HG03354 (cell line): ENCODE measurements at regions not wholly inside any gene's neighbourhood (a gene's known extent, or its start where the extent isn't known, plus 50 kb on each side); places are given as distances from the start of the nearest gene placed in this dataset.
"Not testable (repeated sequence)": the region's sequence is repeated elsewhere in the genome, so short reads cannot be mapped to it uniquely, and the experiment has no call there.

Source experiments
- ATAC-seq: cut with Tn5 transposase; IDR thresholded peaks from one replicate; pipeline ENCODE4 v1.9.1; 2021; ENCODE audit warnings: mild to moderate bottlenecking; ENCODE audit not compliant: unreplicated experiment, poor library complexity, severe bottlenecking

DNA sequence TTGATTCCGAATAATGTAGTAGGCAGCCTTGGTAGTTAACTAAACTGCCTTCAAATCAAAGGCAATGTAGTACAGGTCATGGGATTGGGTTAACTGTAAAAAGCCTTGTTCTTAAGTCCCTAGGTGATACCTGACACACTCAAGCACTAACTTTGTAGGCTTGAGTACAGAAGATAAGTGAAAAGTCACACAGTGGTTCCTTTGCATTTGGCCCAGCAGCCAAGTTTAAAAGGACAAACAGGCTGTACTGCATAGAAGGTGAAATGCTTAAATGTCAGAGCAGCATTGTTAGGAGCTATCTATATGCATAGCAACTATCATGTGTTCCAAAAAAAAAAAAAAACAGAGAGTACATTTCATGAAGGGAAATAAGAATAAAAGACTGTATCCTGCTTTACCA lies 178.4 kb downstream of the ATOH1 start:
- no peak for ATAC-seq

GRCh38 chr4:94011190-94011589 lies 182.6 kb downstream of the ATOH1 start:
- ATAC-seq: no peak

DNA sequence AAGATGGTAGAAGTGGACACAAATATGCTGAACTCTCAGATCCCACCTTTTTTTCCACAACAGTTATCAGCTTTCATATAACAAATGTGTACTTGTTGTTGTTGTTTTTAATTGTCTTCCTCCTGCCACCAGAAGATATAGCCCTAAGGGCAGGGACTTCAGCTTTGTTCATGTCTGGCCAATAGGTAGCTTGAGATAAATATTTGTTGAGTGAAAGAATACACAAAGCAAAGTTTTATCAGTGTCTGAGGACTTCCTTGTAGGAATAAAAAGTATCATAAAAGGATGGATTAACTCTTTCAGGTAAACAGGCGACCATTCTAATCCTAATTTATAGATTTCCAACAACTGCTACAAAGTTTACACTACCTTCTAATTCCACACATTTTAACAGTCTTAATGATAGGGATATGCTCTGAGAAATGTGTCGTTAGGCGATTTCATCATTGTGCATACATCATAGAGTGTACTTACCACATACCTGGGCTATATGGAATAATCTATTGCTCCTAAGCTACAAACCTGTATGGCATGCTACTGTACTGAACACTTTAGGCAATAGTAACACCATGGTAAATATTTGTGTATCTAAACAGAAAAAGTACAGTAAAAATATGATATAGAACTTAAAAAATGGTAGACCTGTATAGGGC lies 186.1 kb downstream of the ATOH1 start:
- ATAC-seq: no peak

GRCh38 chr4:94015956-94016355 lies 187.4 kb downstream of the ATOH1 start:
- ATAC-seq: no peak

- no peak for ATAC-seq
Observed at GRCh38 chr4:94032754-94033153, 174.9 kb upstream of the SMARCAD1 start.

DNA sequence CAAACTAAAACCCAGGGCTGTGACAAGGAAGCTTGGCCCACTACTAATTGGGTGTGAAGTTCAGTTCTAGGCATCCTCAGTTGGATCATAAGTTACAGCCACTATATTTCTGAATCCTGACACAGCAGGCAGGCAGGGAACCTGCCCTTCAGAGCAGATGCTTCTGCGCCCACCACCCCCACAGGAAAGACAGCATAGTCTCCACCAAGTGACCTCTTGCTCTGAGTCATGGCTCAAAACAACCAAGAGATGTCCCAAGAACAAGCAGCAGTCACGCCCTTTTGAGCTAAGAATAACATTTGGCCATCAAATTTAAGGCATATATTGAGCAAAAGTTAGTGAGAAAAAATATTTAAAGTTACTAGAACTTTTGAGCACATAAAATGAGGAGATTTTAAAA lies 170.7 kb upstream of the SMARCAD1 start:
- peak; percentile 87 for ATAC-seq

GRCh38 chr4:94038195-94038594 lies 169.5 kb upstream of the SMARCAD1 start:
- ATAC-seq: no peak

DNA sequence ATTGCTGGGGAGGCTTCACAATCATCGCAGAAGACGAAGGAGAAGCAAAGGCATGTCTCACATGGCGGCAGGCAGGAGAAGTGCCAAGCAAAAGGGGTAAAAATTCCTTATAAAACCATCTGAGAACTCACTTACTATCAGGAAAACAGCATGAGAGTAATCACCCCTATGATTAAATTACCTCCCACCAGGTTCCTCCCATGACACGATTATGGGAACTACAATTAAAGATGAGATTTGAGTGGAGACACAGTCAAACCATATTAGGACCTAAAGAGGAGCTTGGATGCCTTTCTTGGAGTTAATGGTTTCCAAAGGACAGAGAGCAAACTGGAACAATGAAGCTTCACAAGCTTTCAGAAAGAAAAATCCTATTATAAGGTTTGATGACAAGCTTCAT lies 168.4 kb upstream of the SMARCAD1 start:
- ATAC-seq: no peak

GRCh38 chr4:94044471-94044870 lies 163.2 kb upstream of the SMARCAD1 start:
- not testable (repeated sequence) for ATAC-seq

DNA sequence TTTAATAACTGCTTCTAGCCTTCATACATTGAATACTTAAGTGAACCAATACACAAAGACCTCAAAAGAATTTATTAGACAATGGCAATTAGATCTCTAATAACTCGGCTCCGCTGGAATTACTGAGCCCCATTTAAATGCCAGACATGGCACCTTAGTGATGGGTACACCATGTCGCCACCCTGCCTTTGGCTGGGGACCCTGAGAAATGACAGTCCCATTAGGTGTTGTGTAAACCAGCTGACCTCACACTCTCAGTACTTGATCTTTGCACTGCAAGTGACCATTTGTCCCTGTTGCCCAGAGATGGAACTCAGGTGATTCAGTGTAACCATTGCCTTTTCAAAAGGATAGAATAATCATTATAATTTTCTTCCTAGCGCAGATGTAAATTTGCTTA lies 144.6 kb upstream of the SMARCAD1 start:
- no peak for ATAC-seq

DNA sequence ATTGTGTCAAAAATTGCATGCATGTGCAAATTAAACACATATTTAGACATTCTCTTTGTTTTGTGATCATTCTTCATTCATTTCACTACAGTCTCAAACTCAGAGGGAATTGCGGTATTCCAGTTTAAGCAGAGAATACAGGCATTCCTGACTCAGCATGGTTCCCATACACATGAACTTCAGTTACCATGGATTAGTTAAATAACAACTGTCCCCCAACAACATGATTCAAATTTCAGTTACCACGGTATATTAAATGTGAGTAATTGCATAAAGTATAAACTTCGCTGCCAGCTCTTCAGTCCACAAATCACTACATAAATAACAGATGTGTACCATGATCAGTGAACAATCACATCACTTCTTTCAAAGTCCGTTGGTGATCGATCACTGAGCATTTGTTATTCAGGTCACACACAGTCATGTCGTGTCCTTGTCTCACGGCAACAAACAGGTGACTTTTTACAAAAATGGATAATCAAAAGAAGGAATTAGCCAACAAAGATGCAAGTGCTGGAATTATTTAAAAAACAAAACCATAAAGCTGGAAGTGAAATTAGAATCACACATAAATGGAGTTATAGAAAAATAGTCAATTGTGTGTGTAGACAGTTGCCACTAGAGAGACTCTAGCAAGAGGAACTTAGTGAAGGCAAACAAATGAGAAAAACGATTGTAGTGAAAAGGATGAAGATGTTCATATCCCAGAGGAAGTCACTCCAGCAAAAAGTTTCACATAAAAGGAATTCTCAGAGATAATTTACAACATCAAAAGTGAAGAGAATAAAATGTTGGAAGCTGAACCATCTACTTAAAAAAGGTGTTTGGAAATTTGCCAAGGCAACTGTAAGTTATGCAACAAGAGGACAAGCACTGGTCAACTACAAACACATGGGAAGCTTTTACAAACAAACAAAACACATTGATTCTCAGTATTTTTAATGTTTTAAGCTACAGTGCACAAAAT lies 138.6 kb upstream of the SMARCAD1 start:
- ATAC-seq: no peak

- ATAC-seq: no peak
Observed at GRCh38 chr4:94076498-94076897, 131.2 kb upstream of the SMARCAD1 start.

DNA sequence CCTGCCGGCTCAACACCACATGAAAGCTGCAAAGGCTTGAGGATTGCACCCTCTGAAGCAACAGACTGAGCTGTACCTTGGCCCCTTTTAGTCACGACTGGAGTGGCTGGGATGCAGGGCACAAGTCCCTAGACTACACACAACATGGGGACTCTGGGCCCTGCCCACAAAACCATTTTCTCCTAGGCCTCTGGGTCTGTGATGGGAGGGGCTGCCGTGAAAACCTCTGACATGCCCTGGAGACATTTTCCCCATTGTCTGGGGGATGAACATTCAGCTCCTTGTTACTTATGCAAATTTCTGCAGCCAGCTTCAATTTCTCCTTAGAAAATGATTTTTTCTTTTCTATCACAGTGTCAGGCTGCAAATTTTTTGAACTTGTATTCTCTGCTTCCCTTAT lies 123.5 kb upstream of the SMARCAD1 start:
- no peak for ATAC-seq

DNA sequence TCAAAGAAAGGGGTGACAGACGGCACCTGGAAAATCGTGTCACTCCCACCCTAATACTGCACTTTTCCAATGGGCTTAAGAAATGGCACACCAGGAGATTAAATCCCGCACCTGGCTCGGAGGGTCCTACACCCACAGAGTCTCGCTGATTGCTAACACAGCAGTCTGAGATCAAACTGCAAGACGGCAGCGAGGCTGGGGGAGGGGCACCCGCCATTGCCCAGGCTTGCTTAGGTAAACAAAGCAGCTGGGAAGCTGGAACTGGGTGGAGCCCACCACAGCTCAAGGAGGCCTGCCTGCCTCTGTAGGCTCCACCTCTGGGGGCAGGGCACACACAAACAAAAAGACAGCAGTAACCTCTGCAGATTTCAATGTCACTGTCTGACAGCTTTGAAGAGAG lies 108.5 kb upstream of the SMARCAD1 start:
- ATAC-seq: not testable (repeated sequence)

GRCh38 chr4:94112644-94113043 lies 95.0 kb upstream of the SMARCAD1 start:
- ATAC-seq: no peak

- no peak for ATAC-seq
Observed at GRCh38 chr4:94115687-94116086, 92.0 kb upstream of the SMARCAD1 start.

DNA sequence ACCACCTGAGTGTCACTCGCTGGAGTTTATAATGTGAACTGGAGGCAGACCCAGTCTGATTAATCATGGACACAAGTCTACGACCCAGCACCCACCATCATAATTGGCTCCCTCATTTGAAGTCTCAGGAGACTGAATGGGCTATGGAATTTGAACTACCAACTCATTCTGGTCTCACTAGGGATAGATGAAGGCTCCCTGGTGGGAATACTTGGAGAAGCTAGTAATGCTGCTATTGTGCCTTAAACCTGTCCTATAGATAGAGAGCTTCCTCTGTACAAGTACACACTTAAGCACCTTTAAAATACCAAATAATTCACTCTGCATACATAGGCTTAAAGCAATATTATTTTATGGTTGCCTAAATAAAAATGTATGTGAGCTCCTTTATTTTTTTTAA lies 90.8 kb upstream of the SMARCAD1 start:
- no peak for ATAC-seq

DNA sequence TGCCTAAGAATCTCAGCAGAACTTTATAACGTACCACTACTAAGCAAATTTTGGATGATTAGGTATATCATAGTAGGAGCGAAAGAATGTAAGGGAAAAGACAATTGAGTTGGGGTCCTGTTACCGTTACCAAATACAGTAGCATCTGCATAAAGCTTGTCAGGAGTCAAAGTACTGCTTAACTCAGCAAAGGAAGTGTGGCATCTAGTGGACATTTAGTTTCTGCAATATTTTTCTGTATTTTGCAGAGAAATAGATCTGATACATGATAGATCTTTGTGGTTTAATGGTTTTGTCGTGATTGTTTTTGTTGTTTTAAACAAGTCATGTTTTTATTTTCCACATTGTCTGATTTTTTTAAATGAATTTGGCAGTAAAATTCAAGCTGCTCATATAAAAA lies 81.0 kb upstream of the SMARCAD1 start:
- ATAC-seq: no peak

GRCh38 chr4:94127707-94128328 lies 79.8 kb upstream of the SMARCAD1 start:
- ATAC-seq: peak; percentile 89

- ATAC-seq: no peak
Observed at GRCh38 chr4:94131212-94131611, 76.5 kb upstream of the SMARCAD1 start.

- no peak for ATAC-seq
Observed at GRCh38 chr4:94135701-94136100, 72.0 kb upstream of the SMARCAD1 start.
